Testis (tissue), 2 donors: ENCODE measurements at regions not wholly inside any gene's neighbourhood (a gene's known extent, or its start where the extent isn't known, plus 50 kb on each side); places are given as distances from the start of the nearest gene placed in this dataset.

Source experiments
- DNase-seq: peaks from one replicate; pipeline ENCODE4 v3.0.0-alpha.2; 2019
- H3K27ac ChIP-seq, 2 donors: fragments of 200-600 bp; sonication (generic); one replicate each; pipeline ENCODE4 v1.5.1; 2019
- H3K27me3 ChIP-seq: fragments of 200-600 bp; sonication (generic); one replicate; pipeline ENCODE4 v1.5.1; 2019
- H3K36me3 ChIP-seq: fragments of 200-600 bp; sonication (generic); one replicate; pipeline ENCODE4 v1.5.1; 2017; ENCODE audit warnings: low read depth; ENCODE audit errors: missing control alignments
- H3K4me1 ChIP-seq: fragments of 200-600 bp; sonication (generic); one replicate; pipeline ENCODE4 v1.5.1; 2019
- H3K4me3 ChIP-seq, 2 donors: fragments of 200-600 bp; sonication (generic); one replicate each; pipeline ENCODE4 v1.5.1; 2017 to 2019
- H3K9me3 ChIP-seq: fragments of 200-600 bp; sonication (generic); one replicate; pipeline ENCODE4 v1.5.1; 2017
- CTCF ChIP-seq, 3 experiments: fragments of 450-650 bp in 2 of 3; fragments of 200-600 bp in 1 of 3; sonication (generic) in 1 of 3; IDR thresholded peaks; one replicate each; pipeline ENCODE4 v1.5.1; 2016 to 2019; ENCODE audit warnings: antibody characterized with exemption in 3 of 3, mild to moderate bottlenecking in 2 of 3, moderate library complexity in 1 of 3
- POLR2A ChIP-seq: fragments of 450-650 bp; IDR thresholded peaks from one replicate; pipeline ENCODE4 v1.6.1; 2017; ENCODE audit warnings: antibody characterized with exemption, mild to moderate bottlenecking, moderate library complexity
- WGBS, 2 donors: methylation state at CpG; one replicate each; pipeline ENCODE4 v1.1.5; 2018; 5-methylcytosine and 5-hydroxymethylcytosine counted together
- intact Hi-C: fragments of 100-400 bp; cut with DNase I; formaldehyde crosslinking; loops from one replicate; pipeline ENCODE4 v1.15.1; 2023; ENCODE audit warnings: low total_unique reads

GRCh38 chr13:86584301-86584700 is 785.1 kb upstream of the SLITRK6 start:
- Histone ChIP-seq H3K4me1 (no peaks in the 10 kb centered on the region), H3K36me3 (no peaks in the 10 kb centered on the region), H3K27ac (no peak overlapping the region), H3K27me3 (no peaks in the 10 kb centered on the region), H3K9me3 (no peaks in the 10 kb centered on the region), H3K4me3 (no peak overlapping the region)
- 80 to 86% methylated on average over 7 of the region's 7 CpGs for WGBS, 2 donors
- no peak for DNase-seq
- TF ChIP-seq POLR2A, result no peak
- no peak for TF ChIP-seq CTCF (IDR thresholded peaks at IDR 0.05)
- intact Hi-C loops, result no loop called here

GRCh38 chr13:86585835-86586234 is 786.6 kb upstream of the SLITRK6 start:
- intact Hi-C loops, result no loop called here
- no peaks in the 10 kb centered on the region for H3K36me3 ChIP-seq
- peak; percentile 82 for DNase-seq
- WGBS, 2 donors, result 32 to 41% methylated on average over 2 of the region's 2 CpGs
- H3K27me3 ChIP-seq, result no peaks in the 10 kb centered on the region
- no peak overlapping the region for H3K27ac ChIP-seq
- H3K4me3 ChIP-seq, result no peak overlapping the region
- H3K4me1 ChIP-seq, result no peaks in the 10 kb centered on the region
- no peak for TF ChIP-seq POLR2A
- TF ChIP-seq CTCF (IDR thresholded peaks at IDR 0.05), result no peak
- no peaks in the 10 kb centered on the region for H3K9me3 ChIP-seq

GRCh38 chr13:86591862-86592261 is 792.6 kb upstream of the SLITRK6 start:
- H3K36me3 ChIP-seq, result no peaks in the 10 kb centered on the region
- no peak overlapping the region for H3K27ac ChIP-seq
- H3K4me1 ChIP-seq, result no peaks in the 10 kb centered on the region
- DNase-seq, result no peak
- no peak for TF ChIP-seq CTCF (IDR thresholded peaks at IDR 0.05)
- TF ChIP-seq POLR2A, result no peak
- H3K27me3 ChIP-seq, result no peaks in the 10 kb centered on the region
- no peak overlapping the region for H3K4me3 ChIP-seq
- intact Hi-C loops, result no loop called here
- no peaks in the 10 kb centered on the region for H3K9me3 ChIP-seq

GRCh38 chr13:86601351-86601750 is 802.1 kb upstream of the SLITRK6 start:
- TF ChIP-seq POLR2A (no peak), CTCF (IDR thresholded peaks at IDR 0.05) (no peak)
- H3K9me3 ChIP-seq, result no peaks in the 10 kb centered on the region
- H3K4me3 ChIP-seq, result no peak overlapping the region
- H3K36me3 ChIP-seq, result no peaks in the 10 kb centered on the region
- DNase-seq, result no peak
- intact Hi-C loops, result no loop called here
- no peaks in the 10 kb centered on the region for H3K4me1 ChIP-seq
- no peaks in the 10 kb centered on the region for H3K27me3 ChIP-seq
- H3K27ac ChIP-seq, result no peak overlapping the region
- WGBS, 2 donors, result 79 to 80% methylated on average over 4 of the region's 4 CpGs

GRCh38 chr13:86606264-86606663 is 807.0 kb upstream of the SLITRK6 start:
- intact Hi-C loops, result no loop called here
- WGBS, 2 donors, result 67% methylated on average over 2 of the region's 2 CpGs

More at GRCh38 chr13:86606264-86606663, 807.0 kb upstream of the SLITRK6 start:
- TF ChIP-seq POLR2A (no peak), CTCF (IDR thresholded peaks at IDR 0.05) (no peak)
- Histone ChIP-seq H3K4me1 (no peaks in the 10 kb centered on the region), H3K9me3 (no peaks in the 10 kb centered on the region), H3K27ac (no peak overlapping the region), H3K36me3 (no peaks in the 10 kb centered on the region), H3K4me3 (no peak overlapping the region), H3K27me3 (no peaks in the 10 kb centered on the region)
- no peak for DNase-seq
